Natural killer cell (primary cell): ENCODE measurements at regions not wholly inside any gene's neighbourhood (a gene's known extent, or its start where the extent isn't known, plus 50 kb on each side); places are given as distances from the start of the nearest gene placed in this dataset.

ENCODE experiments used
- ATAC-seq, 3 donors: fragments of 150-1000 bp in 2 of 3; fragments of 200-7000 bp in 1 of 3; cut with Tn5 transposase; 1 replicate in 1 of 3; 2 replicates in 2 of 3; pipeline ENCODE4 v1.10.0; 2021; ENCODE audit warnings: mild to moderate bottlenecking in 2 of 3, moderate library complexity in 2 of 3
- DNase-seq, 2 donors: peaks; one replicate each; pipeline versions ENCODE4 v3.0.0 to v3.0.0-alpha.2; 2013 to 2021; ENCODE audit warnings: mixed read lengths in 1 of 2
- H3K27ac ChIP-seq: one replicate; pipeline ENCODE4 v1.5.1; 2013; ENCODE audit warnings: mild to moderate bottlenecking, low read length
- H3K27me3 ChIP-seq: one replicate; pipeline ENCODE4 v1.6.1; 2013; ENCODE audit warnings: low read length; ENCODE audit not compliant: control insufficient read depth, insufficient read depth
- H3K36me3 ChIP-seq: one replicate; pipeline ENCODE4 v1.6.1; 2013; ENCODE audit warnings: low read length; ENCODE audit not compliant: control insufficient read depth, insufficient read depth
- H3K4me1 ChIP-seq: one replicate; pipeline ENCODE4 v1.6.1; 2013; ENCODE audit warnings: low read length; ENCODE audit not compliant: control insufficient read depth, insufficient read depth
- H3K4me3 ChIP-seq: one replicate; pipeline ENCODE4 v1.5.1; 2013; ENCODE audit warnings: low read length
- H3K9me3 ChIP-seq: one replicate; pipeline ENCODE4 v1.6.1; 2013; ENCODE audit warnings: low read length; ENCODE audit not compliant: control insufficient read depth, insufficient read depth
- H3K27ac Mint-ChIP-seq, 2 donors: one replicate each; pipeline ENCODE4 v1.8.0; 2022; ENCODE audit warnings: mild to moderate bottlenecking in 2 of 2, mixed read lengths in 2 of 2, moderate library complexity in 1 of 2
- H3K27me3 Mint-ChIP-seq, 2 donors: one replicate each; pipeline ENCODE4 v1.8.0; 2022; ENCODE audit warnings: low read depth in 2 of 2, mixed read lengths in 2 of 2
- H3K36me3 Mint-ChIP-seq: one replicate; pipeline ENCODE4 v1.8.0; 2022; ENCODE audit warnings: mixed read lengths
- H3K4me1 Mint-ChIP-seq, 2 donors: one replicate each; pipeline ENCODE4 v1.8.0; 2022; ENCODE audit warnings: mixed read lengths in 2 of 2
- H3K4me3 Mint-ChIP-seq: one replicate; pipeline ENCODE4 v1.8.0; 2022; ENCODE audit warnings: mild to moderate bottlenecking, moderate library complexity, mixed read lengths
- H3K9me3 Mint-ChIP-seq, 2 donors: one replicate each; pipeline ENCODE4 v1.8.0; 2022; ENCODE audit warnings: mixed read lengths in 2 of 2
- WGBS: methylation state at CpG from one replicate; pipeline ENCODE4 v1.1.7; 2013; ENCODE audit warnings: missing lambda C conversion rate; ENCODE audit not compliant: insufficient coverage; 5-methylcytosine and 5-hydroxymethylcytosine counted together
- intact Hi-C: fragments of 100-400 bp; cut with micrococcal nuclease; formaldehyde crosslinking; loops from one replicate; pipeline ENCODE4 v1.14.2; 2022
- TF ChIP-seq, protein P1 (sequence below): fragments of 200-600 bp; IDR thresholded peaks from one replicate; pipeline ENCODE4 v1.8.0; 2022; ENCODE audit warnings: antibody characterized with exemption

GRCh38 chr11:37812281-37812880 is 1214.3 kb upstream of the RAG2 start:
- ATAC-seq: no peak
- H3K36me3 ChIP-seq: no peaks in the 10 kb centered on the region

DNA sequence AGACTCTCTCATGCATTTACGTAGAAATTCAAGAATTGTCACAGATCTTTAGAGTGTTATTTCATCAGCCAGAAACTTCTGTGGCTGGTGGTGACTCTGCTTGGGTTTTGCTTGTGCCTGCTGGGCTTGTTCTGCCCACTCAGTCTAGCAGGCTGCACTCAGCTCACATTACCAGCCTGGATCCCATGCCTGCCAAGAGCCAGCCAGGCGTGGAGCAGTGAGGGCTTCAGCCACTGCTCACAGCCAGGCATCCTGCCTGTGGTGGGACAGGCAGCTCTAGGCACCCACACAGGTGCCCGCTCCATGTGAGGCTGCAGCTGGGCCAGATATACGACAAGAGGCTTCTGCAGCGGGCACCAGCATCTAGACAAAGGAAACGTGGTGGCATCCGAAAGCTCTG is 1213.3 kb upstream of the RAG2 start:
- DNase-seq: no peak
- intact Hi-C loops: no loop called here

More at GRCh38 chr11:37812281-37812880, 1214.3 kb upstream of the RAG2 start:
- Histone ChIP-seq H3K4me1 (no peaks in the 10 kb centered on the region), H3K27me3 (no peaks in the 10 kb centered on the region), H3K27ac (no peak overlapping the region), H3K4me3 (no peak overlapping the region), H3K9me3 (no peaks in the 10 kb centered on the region)
- no peak for DNase-seq
- TF ChIP-seq, protein P1, sequence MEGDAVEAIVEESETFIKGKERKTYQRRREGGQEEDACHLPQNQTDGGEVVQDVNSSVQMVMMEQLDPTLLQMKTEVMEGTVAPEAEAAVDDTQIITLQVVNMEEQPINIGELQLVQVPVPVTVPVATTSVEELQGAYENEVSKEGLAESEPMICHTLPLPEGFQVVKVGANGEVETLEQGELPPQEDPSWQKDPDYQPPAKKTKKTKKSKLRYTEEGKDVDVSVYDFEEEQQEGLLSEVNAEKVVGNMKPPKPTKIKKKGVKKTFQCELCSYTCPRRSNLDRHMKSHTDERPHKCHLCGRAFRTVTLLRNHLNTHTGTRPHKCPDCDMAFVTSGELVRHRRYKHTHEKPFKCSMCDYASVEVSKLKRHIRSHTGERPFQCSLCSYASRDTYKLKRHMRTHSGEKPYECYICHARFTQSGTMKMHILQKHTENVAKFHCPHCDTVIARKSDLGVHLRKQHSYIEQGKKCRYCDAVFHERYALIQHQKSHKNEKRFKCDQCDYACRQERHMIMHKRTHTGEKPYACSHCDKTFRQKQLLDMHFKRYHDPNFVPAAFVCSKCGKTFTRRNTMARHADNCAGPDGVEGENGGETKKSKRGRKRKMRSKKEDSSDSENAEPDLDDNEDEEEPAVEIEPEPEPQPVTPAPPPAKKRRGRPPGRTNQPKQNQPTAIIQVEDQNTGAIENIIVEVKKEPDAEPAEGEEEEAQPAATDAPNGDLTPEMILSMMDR: no peak
- Mint-ChIP-seq H3K9me3 (no peaks in the 10 kb centered on the region), H3K4me3 (no peak overlapping the region), H3K4me1 (no peaks in the 10 kb centered on the region), H3K36me3 (no peaks in the 10 kb centered on the region), H3K27me3 (no peaks in the 10 kb centered on the region), H3K27ac (no peak overlapping the region)
- intact Hi-C loops: no loop called here
- WGBS: 93% methylated on average over 16 of the region's 16 CpGs

GRCh38 chr11:37804666-37805065 is 1206.6 kb upstream of the RAG2 start:
- peaks cover 2% of the 10 kb centered on the region in 2 donors for H3K9me3 Mint-ChIP-seq
- TF ChIP-seq, protein P1: no peak
- no peaks in the 10 kb centered on the region for H3K36me3 Mint-ChIP-seq
- ATAC-seq: no peak
- Histone ChIP-seq H3K9me3 (no peaks in the 10 kb centered on the region), H3K27me3 (no peaks in the 10 kb centered on the region), H3K36me3 (no peaks in the 10 kb centered on the region), H3K27ac (no peak overlapping the region), H3K4me1 (no peaks in the 10 kb centered on the region), H3K4me3 (no peak overlapping the region)
- H3K27ac Mint-ChIP-seq: no peak overlapping the region
- intact Hi-C loops: no loop called here
- H3K4me1 Mint-ChIP-seq: peaks cover 5 to 7% of the 10 kb centered on the region in 2 donors
- peaks cover 0 to 2% of the 10 kb centered on the region in 2 donors for H3K27me3 Mint-ChIP-seq
- no peak overlapping the region for H3K4me3 Mint-ChIP-seq
- DNase-seq: no peak
- WGBS: 57% methylated on average over 1 of the region's 2 CpGs

More for the DNA sequence above, 1213.3 kb upstream of the RAG2 start:
- Mint-ChIP-seq H3K27ac (no peak overlapping the region), H3K9me3 (no peaks in the 10 kb centered on the region), H3K27me3 (no peaks in the 10 kb centered on the region), H3K36me3 (no peaks in the 10 kb centered on the region), H3K4me3 (no peak overlapping the region), H3K4me1 (peaks cover 0 to 1% of the 10 kb centered on the region in 2 donors)
- no peak overlapping the region for H3K27ac ChIP-seq
- H3K4me1 ChIP-seq: no peaks in the 10 kb centered on the region
- no peaks in the 10 kb centered on the region for H3K36me3 ChIP-seq
- no peak overlapping the region for H3K4me3 ChIP-seq
- no peaks in the 10 kb centered on the region for H3K9me3 ChIP-seq
- no peak for ATAC-seq
- 93% methylated on average over 7 of the region's 7 CpGs for whole genome bisulfite sequencing
- H3K27me3 ChIP-seq: no peaks in the 10 kb centered on the region
- TF ChIP-seq, protein P1: no peak
